HG03097 (cell line): ENCODE measurements at regions not wholly inside any gene's neighbourhood (a gene's known extent, or its start where the extent isn't known, plus 50 kb on each side); places are given as distances from the start of the nearest gene placed in this dataset.
"Not testable (repeated sequence)": the region's sequence is repeated elsewhere in the genome, so short reads cannot be mapped to it uniquely, and the experiment has no call there.

Source experiments
- ATAC-seq: cut with Tn5 transposase; IDR thresholded peaks from one replicate; pipeline ENCODE4 v1.9.1; 2021; ENCODE audit not compliant: unreplicated experiment, low FRiP score

GRCh38 chr19:30265918-30266317 is 106.3 kb upstream of the ZNF536 start:
- not testable (repeated sequence) for ATAC-seq

GRCh38 chr19:30266687-30267086 is 105.5 kb upstream of the ZNF536 start:
- no peak for ATAC-seq

GRCh38 chr19:30267332-30267731 is 104.9 kb upstream of the ZNF536 start:
- no peak for ATAC-seq

- no peak for ATAC-seq
Measured at GRCh38 chr19:30268601-30269000, 103.6 kb upstream of the ZNF536 start.

GRCh38 chr19:30269638-30270037 is 102.5 kb upstream of the ZNF536 start:
- no peak for ATAC-seq

- ATAC-seq = no peak
Measured at GRCh38 chr19:30271816-30272215, 100.4 kb upstream of the ZNF536 start.

GRCh38 chr19:30272554-30272953 is 99.6 kb upstream of the ZNF536 start:
- ATAC-seq = no peak

GRCh38 chr19:30273184-30273583 is 99.0 kb upstream of the ZNF536 start:
- ATAC-seq = no peak

GRCh38 chr19:30274987-30275386 is 97.2 kb upstream of the ZNF536 start:
- no peak for ATAC-seq

GRCh38 chr19:30276011-30276882 is 95.9 kb upstream of the ZNF536 start:
- no peak for ATAC-seq

GRCh38 chr19:30276883-30277280 is 95.3 kb upstream of the ZNF536 start:
- ATAC-seq = no peak

- ATAC-seq = no peak
Measured at GRCh38 chr19:30277941-30278881, 94.0 kb upstream of the ZNF536 start.

- no peak for ATAC-seq
Measured at GRCh38 chr19:30278882-30279254, 93.3 kb upstream of the ZNF536 start.

GRCh38 chr19:30280018-30280417 is 92.2 kb upstream of the ZNF536 start:
- no peak for ATAC-seq

- no peak for ATAC-seq
Measured at GRCh38 chr19:30281906-30282305, 90.3 kb upstream of the ZNF536 start.

GRCh38 chr19:30283556-30283955 is 88.6 kb upstream of the ZNF536 start:
- no peak for ATAC-seq

GRCh38 chr19:30284209-30284608 is 88.0 kb upstream of the ZNF536 start:
- ATAC-seq = no peak

- ATAC-seq = no peak
Measured at GRCh38 chr19:30284885-30285284, 87.3 kb upstream of the ZNF536 start.

GRCh38 chr19:30286378-30286777 is 85.8 kb upstream of the ZNF536 start:
- no peak for ATAC-seq

GRCh38 chr19:30287259-30287658 is 84.9 kb upstream of the ZNF536 start:
- no peak for ATAC-seq

- ATAC-seq = no peak
Measured at GRCh38 chr19:30287973-30288372, 84.2 kb upstream of the ZNF536 start.
